ENCODE measurements at regions not wholly inside any gene's neighbourhood (a gene's known extent, or its start where the extent isn't known, plus 50 kb on each side); places are given as distances from the start of the nearest gene placed in this dataset.

- TF ChIP-seq CTCF (IDR thresholded peaks at IDR 0.05) (no peak), POLR2A (IDR thresholded peaks at IDR 0.05) (no peak)
Measured at GRCh38 chr6:16968101-16968500, 133.7 kb upstream of the STMND1 start.

Data from upper lobe of left lung (tissue), 4 donors.